Epithelial cell of proximal tubule (primary cell): ENCODE measurements at regions not wholly inside any gene's neighbourhood (a gene's known extent, or its start where the extent isn't known, plus 50 kb on each side); places are given as distances from the start of the nearest gene placed in this dataset.

Source experiments
- DNase-seq: peaks from one replicate; pipeline ENCODE4 v3.0.0-alpha.2; 2011; ENCODE audit warnings: low read depth
- H3K4me3 ChIP-seq: 2 replicates; pipeline ENCODE4 v1.5.1; 2011; ENCODE audit warnings: low read depth, mild to moderate bottlenecking, low read length
- CTCF ChIP-seq: conservative IDR thresholded peaks from 2 replicates; pipeline ENCODE4 v1.5.1; 2012; ENCODE audit warnings: low read depth, mild to moderate bottlenecking, low read length

DNA sequence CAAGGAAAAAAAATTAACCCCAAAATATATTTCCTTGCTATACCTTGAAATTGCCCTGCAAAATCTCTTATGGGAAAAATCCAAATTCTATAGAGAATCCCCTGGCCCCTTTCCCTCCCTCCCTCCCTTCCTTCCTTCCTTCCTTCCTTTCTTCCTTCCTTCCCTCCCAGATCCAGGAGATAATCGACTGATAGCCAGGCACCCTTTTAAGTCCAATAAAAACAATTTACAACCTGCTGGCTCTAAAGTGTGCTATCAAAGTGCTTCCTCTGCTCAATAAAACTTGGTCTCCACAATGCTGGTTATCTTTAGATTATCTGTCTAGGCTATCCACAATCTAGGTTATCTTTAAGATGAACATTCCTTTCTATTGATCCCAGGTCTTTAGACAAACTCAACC, 83.1 kb upstream of the TUBA3C start:
- H3K4me3 ChIP-seq: no peak overlapping the region
- TF ChIP-seq CTCF: no peak
- DNase-seq: no peak

DNA sequence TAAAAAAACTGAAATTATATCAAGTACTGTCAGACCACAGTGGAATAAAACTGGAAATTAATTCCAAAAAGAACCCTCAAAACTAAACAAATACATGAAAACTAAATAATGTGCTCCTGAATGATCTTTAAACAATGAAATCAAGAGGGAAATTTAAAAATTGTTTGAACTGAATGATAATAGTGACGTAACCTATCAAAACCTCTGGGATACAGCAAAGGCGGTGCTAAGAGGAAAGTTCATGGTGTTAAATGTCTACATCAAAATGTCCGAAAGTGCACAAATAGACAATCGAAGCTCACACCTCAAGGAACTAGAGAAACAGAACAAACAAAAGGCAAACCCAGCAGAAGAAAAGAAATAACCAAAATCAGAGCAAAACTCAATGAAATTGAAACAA, 70.8 kb upstream of the TUBA3C start:
- no peak overlapping the region for H3K4me3 ChIP-seq
- no peak for TF ChIP-seq CTCF
- DNase-seq: no peak

DNA sequence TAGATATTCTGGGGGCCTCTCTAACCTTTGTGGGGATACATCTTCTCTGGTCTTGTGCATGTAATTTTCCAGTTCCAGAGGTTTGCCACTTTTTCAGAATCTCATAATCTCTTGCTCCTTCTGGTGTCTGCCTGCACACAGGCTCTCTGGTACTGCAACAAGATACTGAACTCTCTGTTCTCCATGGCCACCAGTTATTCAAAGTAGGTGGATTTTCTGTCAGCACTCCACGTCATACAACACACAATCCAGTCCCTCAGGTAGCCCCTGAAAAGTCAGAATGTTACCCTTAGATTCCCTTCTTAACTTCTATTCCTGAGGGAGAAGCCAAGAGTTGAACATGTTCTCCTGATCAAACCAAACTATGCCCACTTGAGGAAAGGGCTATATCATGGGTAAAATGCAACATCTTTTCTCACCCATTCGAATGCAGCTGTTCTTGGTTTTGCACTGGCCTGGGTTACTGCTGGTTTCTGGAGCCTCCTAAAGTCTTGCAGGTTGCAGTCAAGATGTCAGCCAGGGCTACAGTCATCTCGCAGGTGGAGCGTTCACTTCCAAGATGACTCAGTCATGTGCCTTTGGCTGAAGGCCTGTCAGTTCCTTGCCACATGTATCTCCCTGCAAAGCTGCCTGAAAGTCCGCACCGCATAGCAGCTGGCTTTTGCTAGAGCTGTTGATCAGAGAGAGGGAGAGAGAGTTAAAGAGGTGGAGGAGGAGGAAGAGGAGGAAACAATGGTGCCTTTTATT, 57.7 kb upstream of the TUBA3C start:
- no peak overlapping the region for H3K4me3 ChIP-seq
- DNase-seq: no peak
- no peak for TF ChIP-seq CTCF
